Bronchial epithelial cell (primary cell): ENCODE measurements at regions not wholly inside any gene's neighbourhood (a gene's known extent, or its start where the extent isn't known, plus 50 kb on each side); places are given as distances from the start of the nearest gene placed in this dataset.
A peak's percentile ranks its signal among the peaks of the same experiment; 100 is the strongest.

Source experiments
- DNase-seq: peaks from one replicate; pipeline ENCODE4 v3.0.0-alpha.2; 2010; ENCODE audit warnings: low read depth
- FAIRE-seq: peaks from 2 replicates; lab custom pipeline; 2011; peaks lifted over from hg19 to GRCh38; lab: Jason Lieb, UNC
- H3K27me3 ChIP-seq: 2 replicates; pipeline ENCODE4 v1.5.1; 2011; ENCODE audit warnings: low read length; ENCODE audit not compliant: control insufficient read depth, insufficient read depth
- H3K36me3 ChIP-seq: 2 replicates; pipeline ENCODE4 v1.5.1; 2011; ENCODE audit warnings: low read length; ENCODE audit not compliant: control insufficient read depth, insufficient read depth
- H3K4me3 ChIP-seq: 2 replicates; pipeline ENCODE4 v1.5.1; 2011; ENCODE audit warnings: mild to moderate bottlenecking, low read depth, low read length, control low read depth
- CTCF ChIP-seq: IDR thresholded peaks from 2 replicates; pipeline ENCODE4 v1.5.1; 2011; ENCODE audit warnings: mild to moderate bottlenecking, moderate library complexity, low read length, control low read depth, inconsistent platforms; ENCODE audit not compliant: insufficient read depth, severe bottlenecking

DNA sequence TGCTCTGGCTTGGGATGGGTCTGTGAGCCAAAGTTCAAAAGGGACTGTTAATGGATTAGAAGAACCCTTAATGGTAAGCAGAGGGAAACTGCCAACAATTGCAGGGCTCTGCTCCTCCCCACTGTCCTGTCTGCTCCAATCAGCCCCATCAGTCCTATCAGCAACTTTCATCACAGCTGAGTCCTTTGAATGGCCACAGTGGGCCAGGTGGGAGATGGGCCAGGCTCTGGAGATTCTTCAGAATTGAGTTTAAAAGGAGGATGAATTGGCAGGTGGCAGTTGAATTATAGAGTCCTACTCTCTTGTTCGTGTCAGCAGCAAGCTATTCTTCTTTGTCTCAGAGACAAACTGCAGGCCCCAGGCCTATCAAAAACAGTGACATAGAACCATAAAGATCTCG is 573.9 kb downstream of the EPHA4 start:
- FAIRE-seq (no peak), DNase-seq (no peak)
- TF ChIP-seq CTCF: no peak
- Histone ChIP-seq H3K36me3 (no peaks in the 10 kb centered on the region), H3K27me3 (no peaks in the 10 kb centered on the region), H3K4me3 (no peak overlapping the region)

DNA sequence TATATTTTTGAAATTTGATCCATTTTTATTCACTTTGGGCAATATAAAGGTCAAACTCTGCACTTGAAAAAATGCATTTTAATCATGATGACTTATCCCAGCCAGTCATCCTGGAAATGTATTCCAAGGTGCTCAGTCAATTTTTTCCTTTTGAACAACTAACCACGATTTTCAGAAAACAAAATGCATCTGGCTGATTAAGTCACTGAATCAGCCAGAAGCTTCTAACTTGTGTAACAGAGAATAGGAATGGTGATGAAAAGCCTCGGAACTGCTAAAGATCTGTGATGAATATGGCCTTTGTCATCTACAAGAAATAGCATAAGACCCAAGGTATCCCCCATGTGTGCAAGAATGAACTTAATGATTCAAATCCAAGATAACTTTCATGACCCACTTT is 572.7 kb downstream of the EPHA4 start:
- FAIRE-seq: no peak
- Histone ChIP-seq H3K4me3 (no peak overlapping the region), H3K36me3 (no peaks in the 10 kb centered on the region), H3K27me3 (no peaks in the 10 kb centered on the region)
- no peak for TF ChIP-seq CTCF
- peak; percentile 54 for DNase-seq

DNA sequence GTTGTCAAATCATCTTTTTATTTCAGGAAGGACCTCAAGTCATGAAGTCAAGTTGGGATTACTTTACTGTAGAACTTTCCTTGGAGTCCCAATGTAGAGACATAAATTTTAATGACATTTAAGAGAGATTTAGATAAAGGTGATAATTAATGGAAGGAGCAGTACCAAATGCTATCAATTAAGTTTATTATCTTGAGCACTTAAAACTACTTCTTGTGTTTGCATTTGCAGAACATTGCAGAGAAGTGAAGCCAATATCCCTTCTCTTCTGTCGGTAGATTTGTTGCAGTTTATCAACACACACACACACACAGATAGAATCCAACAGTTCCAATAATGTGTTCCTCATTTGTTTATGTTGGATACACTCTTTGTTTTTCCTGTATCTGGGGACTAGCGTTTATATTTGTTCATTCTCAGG is 570.7 kb downstream of the EPHA4 start:
- FAIRE-seq: no peak
- H3K27me3 ChIP-seq: no peaks in the 10 kb centered on the region
- DNase-seq: no peak
- no peak for TF ChIP-seq CTCF
- no peaks in the 10 kb centered on the region for H3K36me3 ChIP-seq
- no peak overlapping the region for H3K4me3 ChIP-seq

DNA sequence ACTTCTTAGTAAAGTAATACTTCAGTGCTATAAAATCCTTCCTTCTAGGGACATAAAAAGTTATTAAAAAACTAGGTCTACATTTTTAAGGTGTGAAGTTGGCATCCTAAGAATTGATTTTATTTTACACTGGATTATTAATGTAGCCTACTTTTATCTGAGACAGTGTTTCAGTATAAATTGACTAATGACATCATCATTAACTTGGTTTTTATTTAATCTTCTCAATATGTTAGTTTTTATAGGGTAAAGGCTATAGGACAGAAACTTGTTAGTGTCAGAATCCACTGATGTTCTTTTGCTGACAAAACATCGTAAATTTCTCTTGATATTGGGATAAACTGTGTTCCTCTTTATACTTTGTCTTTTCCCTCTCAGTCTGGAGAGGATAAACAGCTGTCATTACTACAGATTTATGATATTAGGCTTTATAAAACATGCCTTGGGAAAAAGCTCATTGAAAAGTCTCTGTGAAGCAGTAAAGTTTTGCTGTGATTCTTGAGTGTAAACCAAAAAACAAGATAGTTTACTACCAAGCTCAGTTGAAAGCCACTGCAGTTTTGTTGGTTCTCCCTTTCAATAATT is 569.9 kb downstream of the EPHA4 start:
- FAIRE-seq: no peak
- no peak for TF ChIP-seq CTCF
- no peaks in the 10 kb centered on the region for H3K36me3 ChIP-seq
- DNase-seq: no peak
- no peaks in the 10 kb centered on the region for H3K27me3 ChIP-seq
- H3K4me3 ChIP-seq: no peak overlapping the region

DNA sequence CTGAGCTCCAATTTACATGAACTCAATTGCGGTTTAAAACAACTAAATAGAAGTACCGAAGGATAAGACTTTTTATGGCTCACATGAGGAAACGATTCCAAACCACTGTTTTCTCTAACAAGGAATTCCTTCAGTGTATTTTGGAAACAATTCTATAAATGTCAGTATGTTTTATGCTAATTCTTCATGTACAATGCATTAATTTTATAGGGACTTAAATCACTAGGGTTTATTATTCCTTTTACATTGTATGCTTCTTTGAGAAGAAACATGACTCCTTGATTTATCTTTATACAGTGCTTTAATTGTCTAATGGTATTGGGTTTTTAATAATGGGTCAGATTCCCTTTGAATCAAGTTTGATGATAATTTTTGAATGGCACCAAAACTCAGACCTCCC is 566.8 kb downstream of the EPHA4 start:
- no peaks in the 10 kb centered on the region for H3K27me3 ChIP-seq
- no peak for TF ChIP-seq CTCF
- H3K36me3 ChIP-seq: no peaks in the 10 kb centered on the region
- H3K4me3 ChIP-seq: no peak overlapping the region
- DNase-seq (no peak), FAIRE-seq (no peak)

DNA sequence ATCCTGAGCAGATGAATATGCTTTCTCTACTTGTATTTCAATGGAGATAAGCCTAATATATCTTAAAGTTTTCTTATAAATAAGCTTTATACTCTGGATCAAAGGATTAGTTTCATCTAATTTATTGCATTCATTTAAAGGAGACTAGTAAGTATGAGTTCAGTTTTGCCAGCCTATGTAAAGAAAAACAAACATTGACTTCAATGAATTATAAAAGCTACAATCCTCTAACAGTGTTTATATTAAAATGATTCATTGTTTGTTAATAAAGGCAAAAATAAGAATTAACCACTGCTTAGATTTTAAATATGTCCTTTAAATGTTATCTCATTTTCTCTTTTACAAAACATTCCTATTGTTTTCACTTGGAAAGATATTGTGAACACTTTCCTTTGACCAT is 566.0 kb downstream of the EPHA4 start:
- FAIRE-seq (no peak), DNase-seq (no peak)
- no peak for TF ChIP-seq CTCF
- Histone ChIP-seq H3K36me3 (no peaks in the 10 kb centered on the region), H3K27me3 (no peaks in the 10 kb centered on the region), H3K4me3 (no peak overlapping the region)
